ENCODE measurements at regions not wholly inside any gene's neighbourhood (a gene's known extent, or its start where the extent isn't known, plus 50 kb on each side); places are given as distances from the start of the nearest gene placed in this dataset.

- DNase-seq (ENCODE audit: low spot score) = no peak
Observed at GRCh38 chr1:234733427-234733826, 123.4 kb upstream of the IRF2BP2 start.

GRCh38 chr1:234732671-234733390 is 122.9 kb upstream of the IRF2BP2 start:
- H3K4me3 ChIP-seq = no peak overlapping the region
- H3K4me1 ChIP-seq (ENCODE audit: control insufficient read depth in 1 of 2, low read depth in 2 of 2) = peaks cover 0 to 10% of the 10 kb centered on the region in 2 donors
- no peak for DNase-seq (ENCODE audit: low spot score)
- no peak for ATAC-seq (ENCODE audit: insufficient number of reproducible peaks, low FRiP score, low read depth)
- no peaks in the 10 kb centered on the region for H3K36me3 ChIP-seq
- H3K27me3 ChIP-seq (replicated peaks; ENCODE audit: insufficient read depth) = no peaks in the 10 kb centered on the region
- H3K27ac ChIP-seq = no peak overlapping the region
- H3K9me3 ChIP-seq = no peaks in the 10 kb centered on the region
- no peak for TF ChIP-seq CTCF (IDR thresholded peaks at IDR 0.05)

More at GRCh38 chr1:234733427-234733826, 123.4 kb upstream of the IRF2BP2 start:
- H3K4me3 ChIP-seq = no peak overlapping the region
- TF ChIP-seq CTCF (IDR thresholded peaks at IDR 0.05) = no peak
- H3K27me3 ChIP-seq (replicated peaks; ENCODE audit: insufficient read depth) = no peaks in the 10 kb centered on the region
- no peaks in the 10 kb centered on the region for H3K9me3 ChIP-seq
- no peaks in the 10 kb centered on the region for H3K36me3 ChIP-seq
- ATAC-seq (ENCODE audit: insufficient number of reproducible peaks, low FRiP score, low read depth) = no peak
- H3K27ac ChIP-seq = no peak overlapping the region
- peaks cover 0 to 10% of the 10 kb centered on the region in 2 donors for H3K4me1 ChIP-seq (ENCODE audit: control insufficient read depth in 1 of 2, low read depth in 2 of 2)

- DNase-seq (ENCODE audit: low spot score) (no peak), ATAC-seq (ENCODE audit: insufficient number of reproducible peaks, low FRiP score, low read depth) (no peak)
- H3K4me1 ChIP-seq (ENCODE audit: control insufficient read depth in 1 of 2, low read depth in 2 of 2) = peaks cover 5 to 13% of the 10 kb centered on the region in 2 donors
- TF ChIP-seq CTCF (IDR thresholded peaks at IDR 0.05) = no peak
- no peaks in the 10 kb centered on the region for H3K9me3 ChIP-seq
- no peaks in the 10 kb centered on the region for H3K27me3 ChIP-seq (replicated peaks; ENCODE audit: insufficient read depth)
- no peak overlapping the region for H3K27ac ChIP-seq
- no peak overlapping the region for H3K4me3 ChIP-seq
- no peaks in the 10 kb centered on the region for H3K36me3 ChIP-seq
Observed at GRCh38 chr1:234732260-234732659, 122.3 kb upstream of the IRF2BP2 start.

- ATAC-seq (ENCODE audit: insufficient number of reproducible peaks, low FRiP score, low read depth) (no peak), DNase-seq (ENCODE audit: low spot score) (no peak)
- H3K27me3 ChIP-seq (replicated peaks; ENCODE audit: insufficient read depth) = no peaks in the 10 kb centered on the region
- no peak overlapping the region for H3K4me3 ChIP-seq
- H3K27ac ChIP-seq = no peak overlapping the region
- no peak for TF ChIP-seq CTCF (IDR thresholded peaks at IDR 0.05)
- no peaks in the 10 kb centered on the region for H3K9me3 ChIP-seq
- H3K36me3 ChIP-seq = no peaks in the 10 kb centered on the region
- peaks cover 11 to 17% of the 10 kb centered on the region in 2 donors for H3K4me1 ChIP-seq (ENCODE audit: control insufficient read depth in 1 of 2, low read depth in 2 of 2)
Observed at GRCh38 chr1:234731569-234732085, 121.6 kb upstream of the IRF2BP2 start.

GRCh38 chr1:234730770-234731568 is 121.0 kb upstream of the IRF2BP2 start:
- no peak overlapping the region for H3K4me3 ChIP-seq
- ATAC-seq (ENCODE audit: insufficient number of reproducible peaks, low FRiP score, low read depth) = no peak
- H3K27ac ChIP-seq = no peak overlapping the region
- H3K27me3 ChIP-seq (replicated peaks; ENCODE audit: insufficient read depth) = no peaks in the 10 kb centered on the region
- DNase-seq (ENCODE audit: low spot score) = no peak
- H3K9me3 ChIP-seq = no peaks in the 10 kb centered on the region
- no peak for TF ChIP-seq CTCF (IDR thresholded peaks at IDR 0.05)
- H3K4me1 ChIP-seq (ENCODE audit: control insufficient read depth in 1 of 2, low read depth in 2 of 2) = peaks cover 18 to 24% of the 10 kb centered on the region in 2 donors
- H3K36me3 ChIP-seq = no peaks in the 10 kb centered on the region

Data from thoracic aorta (tissue), 2 donors.